OCI-LY1 (cell line): ENCODE measurements at regions not wholly inside any gene's neighbourhood (a gene's known extent, or its start where the extent isn't known, plus 50 kb on each side); places are given as distances from the start of the nearest gene placed in this dataset.

ENCODE experiments used
- H2AFZ ChIP-seq: fragments of 200-600 bp; sonication (generic), shearing (Covaris generic); 2 replicates; pipeline ENCODE4 v1.6.0; 2014; ENCODE audit warnings: antibody characterized with exemption, mild to moderate bottlenecking, low read length
- H3F3A ChIP-seq: fragments of 200-600 bp; sonication (generic), shearing (Covaris generic); 2 replicates; pipeline ENCODE4 v1.6.0; 2014; ENCODE audit warnings: mild to moderate bottlenecking, antibody characterized with exemption, low read length, moderate library complexity; ENCODE audit not compliant: insufficient read depth
- H3K27ac ChIP-seq: fragments of 200-600 bp; sonication (generic); 2 replicates; pipeline ENCODE4 v1.5.1; 2014; ENCODE audit warnings: low read length, mixed run types, mild to moderate bottlenecking, low read depth; ENCODE audit not compliant: poor library complexity, severe bottlenecking
- H3K27me3 ChIP-seq: fragments of 200-600 bp; sonication (generic); 2 replicates; pipeline ENCODE4 v1.6.0; 2014; ENCODE audit warnings: antibody characterized with exemption, mild to moderate bottlenecking, low read length, moderate library complexity; ENCODE audit not compliant: insufficient read depth
- H3K36me3 ChIP-seq: fragments of 200-600 bp; sonication (generic); 2 replicates; pipeline ENCODE4 v1.6.1; 2014; ENCODE audit warnings: mild to moderate bottlenecking, antibody characterized with exemption, low read length, moderate library complexity, mixed read lengths; ENCODE audit not compliant: insufficient read depth
- H3K4me1 ChIP-seq: fragments of 200-600 bp; sonication (generic); 2 replicates; pipeline ENCODE4 v1.5.1; 2014; ENCODE audit warnings: mild to moderate bottlenecking, low read length, moderate library complexity; ENCODE audit not compliant: insufficient read depth, severe bottlenecking
- H3K4me2 ChIP-seq: fragments of 200-600 bp; sonication (generic), shearing (Covaris generic); 2 replicates; pipeline ENCODE4 v1.6.1; 2014; ENCODE audit warnings: low read length
- H3K4me3 ChIP-seq: fragments of 200-600 bp; sonication (generic); 2 replicates; pipeline ENCODE4 v1.5.1; 2014; ENCODE audit warnings: low read length, low read depth, mild to moderate bottlenecking, mixed read lengths; ENCODE audit not compliant: poor library complexity, severe bottlenecking
- H3K79me2 ChIP-seq: fragments of 200-600 bp; shearing (Covaris generic); 2 replicates; pipeline ENCODE4 v1.6.1; 2016; ENCODE audit warnings: mixed run types, low read length, mixed read lengths; ENCODE audit not compliant: insufficient read depth
- H3K9ac ChIP-seq: fragments of 200-600 bp; sonication (generic), shearing (Covaris generic); 2 replicates; pipeline ENCODE4 v1.6.1; 2014; ENCODE audit warnings: mild to moderate bottlenecking, low read length, mixed read lengths
- H3K9me2 ChIP-seq: fragments of 200-600 bp; sonication (generic), shearing (Covaris generic); 2 replicates; pipeline ENCODE4 v1.6.1; 2014; ENCODE audit warnings: low read depth, mild to moderate bottlenecking, low read length, mixed read lengths
- H3K9me3 ChIP-seq: fragments of 200-600 bp; shearing (Covaris generic); 2 replicates; pipeline ENCODE4 v1.6.1; 2014; ENCODE audit warnings: low read length, mixed read lengths
- H4K20me1 ChIP-seq: fragments of 200-600 bp; sonication (generic), shearing (Covaris generic); 2 replicates; pipeline ENCODE4 v1.6.0; 2016; ENCODE audit warnings: mild to moderate bottlenecking, low read length; ENCODE audit not compliant: insufficient read depth
- CTCF ChIP-seq: fragments of 200-600 bp; sonication (generic), shearing (Covaris generic); IDR thresholded peaks from 2 replicates; pipeline ENCODE4 v1.5.1; 2017; ENCODE audit warnings: mild to moderate bottlenecking, antibody characterized with exemption, low read length, moderate library complexity, mixed read lengths
- EZH2 ChIP-seq: fragments of 200-600 bp; sonication (generic), shearing (Covaris generic); IDR thresholded peaks from 2 replicates; pipeline ENCODE4 v1.8.0; 2017; ENCODE audit warnings: borderline replicate concordance, mixed run types, mild to moderate bottlenecking, antibody characterized with exemption, low read length, moderate library complexity, mixed read lengths

- Histone ChIP-seq H3K27ac (no peak overlapping the region), H3K9me2 (no peaks in the 10 kb centered on the region), H3K79me2 (no peaks in the 10 kb centered on the region), H3K4me3 (no peak overlapping the region), H3K36me3 (no peaks in the 10 kb centered on the region), H3K9me3 (no peaks in the 10 kb centered on the region), H3K4me1 (no peaks in the 10 kb centered on the region), H2AFZ (no peak overlapping the region), H3K4me2 (no peak overlapping the region), H4K20me1 (no peaks in the 10 kb centered on the region), H3F3A (no peaks in the 10 kb centered on the region), H3K27me3 (no peaks in the 10 kb centered on the region), H3K9ac (no peak overlapping the region)
- TF ChIP-seq CTCF (no peak), EZH2 (no peak)
These were observed 87.8 kb upstream of the HSPA9 start for GRCh38 chr5:138663009-138663408.

GRCh38 chr5:138662599-138662998 lies 87.4 kb upstream of the HSPA9 start:
- TF ChIP-seq CTCF (no peak), EZH2 (no peak)
- no peaks in the 10 kb centered on the region for H3K27me3 ChIP-seq
- H3K9me3 ChIP-seq: no peaks in the 10 kb centered on the region
- no peaks in the 10 kb centered on the region for H3K79me2 ChIP-seq
- no peaks in the 10 kb centered on the region for H4K20me1 ChIP-seq
- no peak overlapping the region for H3K27ac ChIP-seq
- no peak overlapping the region for H3K9ac ChIP-seq
- H3K9me2 ChIP-seq: no peaks in the 10 kb centered on the region
- H2AFZ ChIP-seq: no peak overlapping the region
- no peak overlapping the region for H3K4me3 ChIP-seq
- no peaks in the 10 kb centered on the region for H3F3A ChIP-seq
- no peak overlapping the region for H3K4me2 ChIP-seq
- H3K36me3 ChIP-seq: no peaks in the 10 kb centered on the region
- H3K4me1 ChIP-seq: no peaks in the 10 kb centered on the region

- H3K9me3 ChIP-seq: no peaks in the 10 kb centered on the region
- no peak overlapping the region for H3K27ac ChIP-seq
- no peaks in the 10 kb centered on the region for H3K27me3 ChIP-seq
- H3K4me3 ChIP-seq: no peak overlapping the region
- no peak overlapping the region for H2AFZ ChIP-seq
- H3K4me2 ChIP-seq: no peak overlapping the region
- no peaks in the 10 kb centered on the region for H3K79me2 ChIP-seq
- no peaks in the 10 kb centered on the region for H3K36me3 ChIP-seq
- H3K4me1 ChIP-seq: no peaks in the 10 kb centered on the region
- no peaks in the 10 kb centered on the region for H3K9me2 ChIP-seq
- no peak overlapping the region for H3K9ac ChIP-seq
- TF ChIP-seq EZH2 (no peak), CTCF (no peak)
- no peaks in the 10 kb centered on the region for H4K20me1 ChIP-seq
- H3F3A ChIP-seq: no peaks in the 10 kb centered on the region
These were observed 86.8 kb upstream of the HSPA9 start for GRCh38 chr5:138661991-138662434.
